Neural progenitor cell (in vitro differentiated cells): ENCODE measurements at regions not wholly inside any gene's neighbourhood (a gene's known extent, or its start where the extent isn't known, plus 50 kb on each side); places are given as distances from the start of the nearest gene placed in this dataset.
"Not testable (repeated sequence)": the region's sequence is repeated elsewhere in the genome, so short reads cannot be mapped to it uniquely, and the experiment has no call there.

ENCODE experiments used
- DNase-seq: peaks from one replicate; pipeline ENCODE4 v3.0.0-alpha.2; 2016; ENCODE audit warnings: low spot score
- H2AFZ ChIP-seq: fragments of 200-600 bp; sonication (generic); replicated peaks from 2 replicates; pipeline ENCODE4 v1.6.1; 2016; ENCODE audit warnings: antibody characterized with exemption
- H3F3A ChIP-seq: fragments of 200-600 bp; sonication (generic); 2 replicates; pipeline ENCODE4 v1.6.1; 2016; ENCODE audit warnings: antibody characterized with exemption, low read depth
- H3K27ac ChIP-seq: fragments of 200-600 bp; sonication (generic); 2 replicates; pipeline ENCODE4 v1.5.1; 2016; ENCODE audit warnings: mild to moderate bottlenecking
- H3K27me3 ChIP-seq: fragments of 200-600 bp; sonication (generic); 2 replicates; pipeline ENCODE4 v1.6.1; 2016; ENCODE audit warnings: mild to moderate bottlenecking, moderate library complexity
- H3K36me3 ChIP-seq: fragments of 200-600 bp; sonication (generic); 2 replicates; pipeline ENCODE4 v1.5.1; 2016
- H3K4me1 ChIP-seq: fragments of 200-600 bp; sonication (generic); 2 replicates; pipeline ENCODE4 v1.6.1; 2016; ENCODE audit warnings: mixed run types
- H3K4me2 ChIP-seq: fragments of 200-600 bp; sonication (generic); 2 replicates; pipeline ENCODE4 v1.6.1; 2016
- H3K4me3 ChIP-seq: fragments of 200-600 bp; sonication (generic); 2 replicates; pipeline ENCODE4 v1.5.1; 2016
- H3K79me2 ChIP-seq: fragments of 200-600 bp; sonication (generic); 2 replicates; pipeline ENCODE4 v1.6.1; 2016; ENCODE audit warnings: low read depth
- H3K9ac ChIP-seq: fragments of 200-600 bp; sonication (generic); 2 replicates; pipeline ENCODE4 v1.6.1; 2016
- H3K9me3 ChIP-seq: fragments of 200-600 bp; sonication (generic); 2 replicates; pipeline ENCODE4 v1.5.1; 2016; ENCODE audit warnings: low read depth
- H4K20me1 ChIP-seq: fragments of 200-600 bp; sonication (generic); 2 replicates; pipeline ENCODE4 v1.6.1; 2016; ENCODE audit warnings: low read depth
- H3K27ac Mint-ChIP-seq: 3 replicates; pipeline ENCODE4 v1.8.0; 2021; ENCODE audit warnings: mixed read lengths
- H3K27me3 Mint-ChIP-seq: 2 replicates; pipeline ENCODE4 v1.8.0; 2022; ENCODE audit warnings: low read depth, mild to moderate bottlenecking, inconsistent platforms, moderate library complexity, mixed read lengths; ENCODE audit not compliant: insufficient read depth
- H3K36me3 Mint-ChIP-seq: 3 replicates; pipeline ENCODE4 v1.8.0; 2021; ENCODE audit warnings: mixed read lengths
- H3K4me1 Mint-ChIP-seq: 3 replicates; pipeline ENCODE4 v1.8.0; 2021; ENCODE audit warnings: mixed read lengths
- H3K4me3 Mint-ChIP-seq: 3 replicates; pipeline ENCODE4 v1.8.0; 2021; ENCODE audit warnings: mild to moderate bottlenecking, moderate library complexity, mixed read lengths
- H3K9me3 Mint-ChIP-seq: 3 replicates; pipeline ENCODE4 v1.8.0; 2020; ENCODE audit warnings: mixed read lengths
- CTCF ChIP-seq: fragments of 200-600 bp; sonication (generic); IDR thresholded peaks from 2 replicates; pipeline ENCODE4 v1.5.1; 2017; ENCODE audit warnings: antibody characterized with exemption, mild to moderate bottlenecking
- EZH2 ChIP-seq: fragments of 200-600 bp; sonication (generic); IDR thresholded peaks from 2 replicates; pipeline ENCODE4 v1.6.1; 2017; ENCODE audit warnings: antibody characterized with exemption, mild to moderate bottlenecking, moderate library complexity
- EZH2phosphoT487 ChIP-seq: fragments of 200-600 bp; sonication (generic); IDR thresholded peaks from 2 replicates; pipeline ENCODE4 v1.6.1; 2017; ENCODE audit warnings: antibody characterized with exemption

- H3F3A ChIP-seq: no peaks in the 10 kb centered on the region
- H3K79me2 ChIP-seq: no peaks in the 10 kb centered on the region
- H3K4me3 ChIP-seq: no peak overlapping the region
- H3K36me3 ChIP-seq: peaks cover 6% of the 10 kb centered on the region
- H3K4me1 ChIP-seq: no peaks in the 10 kb centered on the region
- Mint-ChIP-seq H3K9me3 (no peaks in the 10 kb centered on the region), H3K4me3 (no peak overlapping the region), H3K4me1 (no peaks in the 10 kb centered on the region), H3K27ac (no peak overlapping the region), H3K36me3 (no peaks in the 10 kb centered on the region), H3K27me3 (no peaks in the 10 kb centered on the region)
- H3K27ac ChIP-seq: no peak overlapping the region
- no peak for TF ChIP-seq CTCF
- TF ChIP-seq EZH2phosphoT487: no peak
- TF ChIP-seq EZH2: no peak
- no peak overlapping the region for H3K9ac ChIP-seq
- H3K4me2 ChIP-seq: no peak overlapping the region
- no peaks in the 10 kb centered on the region for H4K20me1 ChIP-seq
- H3K9me3 ChIP-seq: peaks cover 89% of the 10 kb centered on the region
- no peaks in the 10 kb centered on the region for H3K27me3 ChIP-seq
- no peak for DNase-seq
- H2AFZ ChIP-seq: no peak overlapping the region
Measured at GRCh38 chr15:20657084-20657483, 115.5 kb upstream of the GOLGA6L6 start.

GRCh38 chr15:20652914-20653313 is 111.3 kb upstream of the GOLGA6L6 start:
- Histone ChIP-seq H2AFZ (no peak overlapping the region), H3K79me2 (no peaks in the 10 kb centered on the region), H3K4me3 (no peak overlapping the region), H3K4me2 (no peak overlapping the region), H3F3A (no peaks in the 10 kb centered on the region), H3K9me3 (peaks cover 87% of the 10 kb centered on the region), H4K20me1 (no peaks in the 10 kb centered on the region), H3K27me3 (no peaks in the 10 kb centered on the region), H3K36me3 (peaks cover 9% of the 10 kb centered on the region), H3K4me1 (no peaks in the 10 kb centered on the region), H3K9ac (no peak overlapping the region), H3K27ac (no peak overlapping the region)
- Mint-ChIP-seq H3K27me3 (no peaks in the 10 kb centered on the region), H3K4me1 (no peaks in the 10 kb centered on the region), H3K36me3 (no peaks in the 10 kb centered on the region), H3K4me3 (no peak overlapping the region), H3K27ac (no peak overlapping the region), H3K9me3 (peaks cover 1% of the 10 kb centered on the region)
- DNase-seq: no peak
- TF ChIP-seq EZH2phosphoT487: no peak
- no peak for TF ChIP-seq EZH2
- TF ChIP-seq CTCF: no peak

GRCh38 chr15:20648402-20648975 is 106.9 kb upstream of the GOLGA6L6 start:
- not testable (repeated sequence) for H3K27ac Mint-ChIP-seq, H3K4me1 Mint-ChIP-seq, H3K27ac ChIP-seq, H3F3A ChIP-seq, H3K9ac ChIP-seq, H3K27me3 Mint-ChIP-seq, H3K9me3 Mint-ChIP-seq, H3K4me2 ChIP-seq, H3K4me1 ChIP-seq, H2AFZ ChIP-seq, H3K27me3 ChIP-seq, H4K20me1 ChIP-seq, H3K36me3 ChIP-seq, DNase-seq, H3K4me3 ChIP-seq, H3K36me3 Mint-ChIP-seq, H3K79me2 ChIP-seq, H3K4me3 Mint-ChIP-seq
- peaks cover 96% of the 10 kb centered on the region for H3K9me3 ChIP-seq

GRCh38 chr15:20646529-20647142 is 105.0 kb upstream of the GOLGA6L6 start:
- H3K4me2 ChIP-seq: no peak overlapping the region
- H3K27ac ChIP-seq: no peak overlapping the region
- H3K4me1 ChIP-seq: no peaks in the 10 kb centered on the region
- no peak overlapping the region for H3K4me3 Mint-ChIP-seq
- no peak overlapping the region for H3K4me3 ChIP-seq
- H3K36me3 Mint-ChIP-seq: no peaks in the 10 kb centered on the region
- H3K9me3 ChIP-seq: peaks cover 93% of the 10 kb centered on the region
- H3K9ac ChIP-seq: no peak overlapping the region
- H3K27me3 Mint-ChIP-seq: no peaks in the 10 kb centered on the region
- peaks cover 20% of the 10 kb centered on the region for H3K9me3 Mint-ChIP-seq
- no peaks in the 10 kb centered on the region for H3K27me3 ChIP-seq
- H3K4me1 Mint-ChIP-seq: no peaks in the 10 kb centered on the region
- no peak for DNase-seq
- no peaks in the 10 kb centered on the region for H3K79me2 ChIP-seq
- H3F3A ChIP-seq: no peaks in the 10 kb centered on the region
- H2AFZ ChIP-seq: no peak overlapping the region
- TF ChIP-seq EZH2: no peak
- no peak for TF ChIP-seq CTCF
- TF ChIP-seq EZH2phosphoT487: no peak
- no peaks in the 10 kb centered on the region for H4K20me1 ChIP-seq
- H3K36me3 ChIP-seq: peaks cover 4% of the 10 kb centered on the region
- no peak overlapping the region for H3K27ac Mint-ChIP-seq
